HCT116 (cell line): ENCODE measurements at regions not wholly inside any gene's neighbourhood (a gene's known extent, or its start where the extent isn't known, plus 50 kb on each side); places are given as distances from the start of the nearest gene placed in this dataset.

Experiments used
- ATAC-seq: fragments of 200-7000 bp; cut with Tn5 transposase; 2 replicates; pipeline ENCODE4 v1.9.1; 2020; ENCODE audit warnings: mild to moderate bottlenecking, moderate library complexity
- BruUV-seq: library from RNA; stranded (reverse); fragments of 400-500 nt; replicated peaks from 2 replicates; lab custom pipeline; 2021; lab: Mats Ljungman, UMichigan
- CTCF ChIA-PET: fragments of 300-600 bp; sonication (Branson Sonifier 250); formaldehyde crosslinking; loops from one replicate; lab custom pipeline; 2021; ENCODE audit warnings: antibody characterized with exemption; lab: Charles Lee
- POLR2A ChIA-PET: fragments of 300-600, 350-600 bp; sonication (Branson Sonifier 250); formaldehyde crosslinking; loops from one replicate; lab custom pipeline; 2021; ENCODE audit warnings: antibody characterized with exemption; lab: Charles Lee
- RAD21 ChIA-PET, 2 experiments: fragments of 300-600 bp; sonication (Branson Sonifier 250); formaldehyde crosslinking; loops; one replicate each; lab custom pipeline; 2023; ENCODE audit warnings: low total read pairs in 2 of 2; ENCODE audit not compliant: uncharacterized antibody in 2 of 2, unreplicated experiment in 2 of 2, low non-redundant PET in 1 of 2; lab: Charles Lee
- DNase-seq: peaks from one replicate; pipeline ENCODE4 v3.0.0-alpha.2; 2010; ENCODE audit warnings: low read depth, low spot score
- H2AFZ ChIP-seq: fragments of 200-600 bp; shearing (Covaris generic), sonication (generic); 2 replicates; pipeline ENCODE4 v1.6.1; 2017; ENCODE audit warnings: low read depth, mixed run types, mixed read lengths, antibody characterized with exemption, low read length; ENCODE audit not compliant: poor library complexity, severe bottlenecking
- H3K27ac ChIP-seq: 2 replicates; pipeline ENCODE4 v1.5.1; 2012; ENCODE audit warnings: low read depth, low read length
- H3K27me3 ChIP-seq: fragments of 200-600 bp; sonication (generic); 2 replicates; pipeline ENCODE4 v1.6.1; 2016; ENCODE audit warnings: mixed run types, low read length, mixed read lengths; ENCODE audit not compliant: insufficient read depth
- H3K36me3 ChIP-seq, 2 experiments: fragments of 200-500 bp in 1 of 2; fragments of 200-600 bp in 1 of 2; sonication (Bioruptor generic) in 1 of 2; sonication (generic) in 1 of 2; 2 replicates each; pipeline versions ENCODE4 v1.5.1 to v1.6.1; 2014 to 2016; ENCODE audit warnings: low read length in 2 of 2, inconsistent platforms in 1 of 2, mixed read lengths in 1 of 2, mixed run types in 1 of 2; ENCODE audit not compliant: insufficient read depth in 2 of 2, control insufficient read depth in 1 of 2
- H3K4me1 ChIP-seq, 2 experiments: fragments of 200-600 bp in 1 of 2; sonication (generic) in 1 of 2; 2 replicates each; pipeline versions ENCODE4 v1.5.1 to v1.6.1; 2012 to 2017; ENCODE audit warnings: low read length in 2 of 2, inconsistent platforms in 1 of 2, mild to moderate bottlenecking in 1 of 2, mixed read lengths in 1 of 2, mixed run types in 1 of 2, moderate library complexity in 1 of 2; ENCODE audit not compliant: insufficient read depth in 2 of 2, control insufficient read depth in 1 of 2
- H3K4me2 ChIP-seq: fragments of 200-600 bp; sonication (generic); 2 replicates; pipeline ENCODE4 v1.6.1; 2017; ENCODE audit warnings: mixed run types, low read length, mixed read lengths
- H3K4me3 ChIP-seq, 2 experiments: fragments of 200-600 bp in 1 of 2; sonication (generic) in 1 of 2; replicated peaks in 1 of 2; 2 replicates each; pipeline ENCODE4 v1.5.1; 2011 to 2016; ENCODE audit warnings: low read length in 2 of 2, control low read depth in 1 of 2, low read depth in 1 of 2, mild to moderate bottlenecking in 1 of 2, mixed read lengths in 1 of 2, mixed run types in 1 of 2
- H3K79me2 ChIP-seq: fragments of 200-600 bp; sonication (generic); 2 replicates; pipeline ENCODE4 v1.6.1; 2017; ENCODE audit warnings: mild to moderate bottlenecking, mixed run types, low read length, moderate library complexity, mixed read lengths; ENCODE audit not compliant: insufficient read depth
- H3K9ac ChIP-seq: fragments of 200-600 bp; sonication (generic); 2 replicates; pipeline ENCODE4 v1.6.1; 2016; ENCODE audit warnings: low read length, mixed read lengths
- H3K9me2 ChIP-seq: fragments of 200-600 bp; sonication (generic), shearing (Covaris generic); 2 replicates; pipeline ENCODE4 v1.6.1; 2017; ENCODE audit warnings: mixed run types, mild to moderate bottlenecking, moderate library complexity; ENCODE audit not compliant: insufficient read depth
- H3K9me3 ChIP-seq, 2 experiments: fragments of 200-500 bp in 1 of 2; fragments of 200-600 bp in 1 of 2; sonication (Bioruptor generic) in 1 of 2; sonication (generic) in 1 of 2; 2 replicates each; pipeline ENCODE4 v1.6.1; 2014 to 2017; ENCODE audit warnings: low read length in 2 of 2, mixed read lengths in 2 of 2, inconsistent platforms in 1 of 2, low read depth in 1 of 2, mild to moderate bottlenecking in 1 of 2, mixed run types in 1 of 2, moderate library complexity in 1 of 2; ENCODE audit not compliant: control insufficient read depth in 1 of 2, insufficient read depth in 1 of 2
- H4K20me1 ChIP-seq: fragments of 200-600 bp; sonication (generic), shearing (Covaris generic); 2 replicates; pipeline ENCODE4 v1.6.1; 2017; ENCODE audit warnings: mixed run types, mild to moderate bottlenecking, moderate library complexity; ENCODE audit not compliant: insufficient read depth
- CBX3 ChIP-seq: IDR thresholded peaks from 2 replicates; pipeline ENCODE4 v1.6.1; 2012; ENCODE audit warnings: low read depth
- CEBPB ChIP-seq: IDR thresholded peaks from 2 replicates; pipeline ENCODE4 v1.6.1; 2012; ENCODE audit warnings: low read depth
- ELF1 ChIP-seq: IDR thresholded peaks from 2 replicates; pipeline ENCODE4 v1.6.1; 2012; ENCODE audit warnings: low read depth, borderline replicate concordance
- MAX ChIP-seq: IDR thresholded peaks from 2 replicates; pipeline ENCODE4 v1.6.1; 2012
- POLR2A ChIP-seq: IDR thresholded peaks from 2 replicates; pipeline ENCODE4 v1.7.0; 2011; ENCODE audit warnings: borderline replicate concordance; ENCODE audit not compliant: insufficient read depth, insufficient read length; ENCODE audit errors: extremely low read depth
- POLR2AphosphoS5 ChIP-seq: IDR thresholded peaks from 2 replicates; pipeline ENCODE4 v1.6.1; 2011; ENCODE audit warnings: mild to moderate bottlenecking, low read depth, low read length, moderate library complexity
- REST ChIP-seq: IDR thresholded peaks from 2 replicates; pipeline ENCODE4 v1.6.1; 2012; ENCODE audit warnings: low read depth
- SIN3A ChIP-seq: IDR thresholded peaks from 2 replicates; pipeline ENCODE4 v1.6.1; 2012; ENCODE audit warnings: low read depth
- SRF ChIP-seq: IDR thresholded peaks from 2 replicates; pipeline ENCODE4 v1.6.1; 2012; ENCODE audit warnings: low read depth
- YY1 ChIP-seq: IDR thresholded peaks from 2 replicates; pipeline ENCODE4 v1.6.1; 2011; ENCODE audit warnings: low read length, low read depth, moderate library complexity, mild to moderate bottlenecking; ENCODE audit not compliant: insufficient replicate concordance; ENCODE audit errors: extremely low read depth
- ZBTB33 ChIP-seq: IDR thresholded peaks from 2 replicates; pipeline ENCODE4 v1.6.1; 2011; ENCODE audit warnings: mild to moderate bottlenecking, low read length, moderate library complexity; ENCODE audit not compliant: insufficient replicate concordance; ENCODE audit errors: extremely low read depth
- ZFX ChIP-seq: fragments of 450-650 bp; IDR thresholded peaks from 2 replicates; pipeline ENCODE4 v1.6.1; 2017
- intact Hi-C: fragments of 100-400 bp; cut with micrococcal nuclease; formaldehyde crosslinking; loops from 2 replicates; pipeline ENCODE4 v1.10.0; 2022
- TF ChIP-seq, protein P1 (sequence below), 3 experiments: fragments of 200-600 bp in 1 of 3; sonication (generic) in 1 of 3; IDR thresholded peaks in 2 of 3; conservative IDR thresholded peaks in 1 of 3; 2 replicates each; pipeline ENCODE4 v1.5.1; 2012 to 2017; ENCODE audit warnings: low read depth in 2 of 3, low read length in 2 of 3, antibody characterized with exemption in 1 of 3, borderline replicate concordance in 1 of 3, control low read depth in 1 of 3, mild to moderate bottlenecking in 1 of 3, mixed read lengths in 1 of 3, mixed run types in 1 of 3, moderate library complexity in 1 of 3; ENCODE audit not compliant: insufficient read depth in 1 of 3

- Histone ChIP-seq H3K27me3 (no peaks in the 10 kb centered on the region), H3K4me2 (no peak overlapping the region), H3K9me2 (no peaks in the 10 kb centered on the region), H3K4me3 (no peak overlapping the region), H3K4me1 (no peaks in the 10 kb centered on the region), H3K9me3 (peaks cover 0 to 8% of the 10 kb centered on the region in 2 experiments; a peak in 3 of 4 replicates), H3K36me3 (no peaks in the 10 kb centered on the region), H3K9ac (no peak overlapping the region), H4K20me1 (no peaks in the 10 kb centered on the region), H3K27ac (no peak overlapping the region), H2AFZ (no peak overlapping the region), H3K79me2 (no peaks in the 10 kb centered on the region)
- ChIA-PET RAD21 (no interaction called here), CTCF (no interaction called here), POLR2A (no interaction called here)
- TF ChIP-seq POLR2AphosphoS5 (no peak), CBX3 (no peak), POLR2A (no peak), SIN3A (no peak), SRF (no peak)
- TF ChIP-seq, protein P1, sequence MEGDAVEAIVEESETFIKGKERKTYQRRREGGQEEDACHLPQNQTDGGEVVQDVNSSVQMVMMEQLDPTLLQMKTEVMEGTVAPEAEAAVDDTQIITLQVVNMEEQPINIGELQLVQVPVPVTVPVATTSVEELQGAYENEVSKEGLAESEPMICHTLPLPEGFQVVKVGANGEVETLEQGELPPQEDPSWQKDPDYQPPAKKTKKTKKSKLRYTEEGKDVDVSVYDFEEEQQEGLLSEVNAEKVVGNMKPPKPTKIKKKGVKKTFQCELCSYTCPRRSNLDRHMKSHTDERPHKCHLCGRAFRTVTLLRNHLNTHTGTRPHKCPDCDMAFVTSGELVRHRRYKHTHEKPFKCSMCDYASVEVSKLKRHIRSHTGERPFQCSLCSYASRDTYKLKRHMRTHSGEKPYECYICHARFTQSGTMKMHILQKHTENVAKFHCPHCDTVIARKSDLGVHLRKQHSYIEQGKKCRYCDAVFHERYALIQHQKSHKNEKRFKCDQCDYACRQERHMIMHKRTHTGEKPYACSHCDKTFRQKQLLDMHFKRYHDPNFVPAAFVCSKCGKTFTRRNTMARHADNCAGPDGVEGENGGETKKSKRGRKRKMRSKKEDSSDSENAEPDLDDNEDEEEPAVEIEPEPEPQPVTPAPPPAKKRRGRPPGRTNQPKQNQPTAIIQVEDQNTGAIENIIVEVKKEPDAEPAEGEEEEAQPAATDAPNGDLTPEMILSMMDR (IDR thresholded peaks at IDR 0.05 in 2 of 3, conservative IDR thresholded peaks at IDR 0.05 in 1 of 3; ENCODE audit: borderline replicate concordance in 1 of 3, insufficient read depth in 1 of 3, low read depth in 2 of 3, low read length in 2 of 3), result no peak
- no TSS peak for BruUV-seq
- intact Hi-C loops, result no loop called here
- ATAC-seq, result no peak
- no peak for DNase-seq
Observed at GRCh38 chr9:80294318-80294717, 722.6 kb downstream of the TLE4 start.

DNA sequence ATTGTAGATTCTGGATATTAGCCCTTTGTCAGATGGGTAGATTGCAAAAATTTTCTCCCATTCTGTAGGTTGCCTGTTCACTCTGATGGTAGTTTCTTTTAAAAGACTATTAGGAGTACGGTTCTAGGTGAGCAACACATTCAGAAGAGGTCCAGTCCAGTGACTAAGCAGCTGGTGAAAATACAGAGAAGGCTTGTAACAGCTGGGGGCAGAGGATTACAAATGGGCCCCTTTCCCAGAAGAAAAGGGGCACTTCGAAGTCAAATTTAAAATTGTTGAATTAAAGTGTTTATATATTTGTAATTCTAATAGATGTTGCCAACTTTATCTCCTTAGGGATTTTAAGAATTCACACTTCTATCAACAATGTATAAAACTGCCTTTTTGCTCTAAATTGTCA, 720.5 kb downstream of the TLE4 start:
- Histone ChIP-seq H3K79me2 (no peaks in the 10 kb centered on the region), H3K9ac (no peak overlapping the region), H3K9me2 (no peaks in the 10 kb centered on the region), H4K20me1 (no peaks in the 10 kb centered on the region), H3K9me3 (peaks cover 0 to 13% of the 10 kb centered on the region in 2 experiments; a peak in 3 of 4 replicates), H3K36me3 (no peaks in the 10 kb centered on the region), H3K27me3 (no peaks in the 10 kb centered on the region), H3K4me3 (no peak overlapping the region), H3K4me2 (no peak overlapping the region), H3K27ac (no peak overlapping the region), H2AFZ (no peak overlapping the region), H3K4me1 (no peaks in the 10 kb centered on the region)
- CTCF ChIA-PET, result no interaction called here
- DNase-seq, result no peak
- intact Hi-C loops, result no loop called here
- RAD21 ChIA-PET, result no interaction called here
- no TSS peak for BruUV-seq
- no peak for ATAC-seq
- POLR2A ChIA-PET, result no interaction called here
- TF ChIP-seq POLR2AphosphoS5 (no peak), MAX (no peak), ZFX (no peak), YY1 (no peak), ELF1 (no peak), CEBPB (no peak), SIN3A (no peak), ZBTB33 (no peak), REST (no peak)
